AG09319 (cell line): ENCODE measurements at regions not wholly inside any gene's neighbourhood (a gene's known extent, or its start where the extent isn't known, plus 50 kb on each side); places are given as distances from the start of the nearest gene placed in this dataset.

Experiments used
- DNase-seq: peaks from one replicate; pipeline ENCODE4 v3.0.0-alpha.2; 2010; ENCODE audit warnings: low read depth; ENCODE audit errors: extremely low read depth
- TF ChIP-seq, protein P1 (sequence below): IDR thresholded peaks from 2 replicates; pipeline ENCODE4 v1.5.1; 2011; ENCODE audit warnings: low read depth, mild to moderate bottlenecking, inconsistent platforms, low read length, moderate library complexity

DNA sequence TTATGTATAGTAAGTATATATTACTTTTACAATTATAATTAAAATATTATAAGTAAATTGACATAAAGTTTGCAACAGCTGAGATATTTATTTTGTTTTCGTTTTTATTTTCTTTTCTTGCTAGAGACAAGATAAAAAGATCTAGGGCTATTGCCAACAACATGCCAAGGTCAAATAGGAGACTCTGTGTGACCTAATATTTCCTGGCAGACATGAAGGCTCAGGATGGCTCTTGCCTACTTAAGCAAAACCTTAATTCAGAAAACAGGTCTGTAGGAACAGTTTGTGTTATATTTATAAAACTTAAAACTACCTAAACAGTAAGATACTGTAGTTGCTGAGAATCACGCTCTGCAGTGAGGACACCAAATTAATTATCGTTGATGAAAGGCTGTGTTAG, 145.2 kb downstream of the RFC3 start:
- TF ChIP-seq, protein P1, sequence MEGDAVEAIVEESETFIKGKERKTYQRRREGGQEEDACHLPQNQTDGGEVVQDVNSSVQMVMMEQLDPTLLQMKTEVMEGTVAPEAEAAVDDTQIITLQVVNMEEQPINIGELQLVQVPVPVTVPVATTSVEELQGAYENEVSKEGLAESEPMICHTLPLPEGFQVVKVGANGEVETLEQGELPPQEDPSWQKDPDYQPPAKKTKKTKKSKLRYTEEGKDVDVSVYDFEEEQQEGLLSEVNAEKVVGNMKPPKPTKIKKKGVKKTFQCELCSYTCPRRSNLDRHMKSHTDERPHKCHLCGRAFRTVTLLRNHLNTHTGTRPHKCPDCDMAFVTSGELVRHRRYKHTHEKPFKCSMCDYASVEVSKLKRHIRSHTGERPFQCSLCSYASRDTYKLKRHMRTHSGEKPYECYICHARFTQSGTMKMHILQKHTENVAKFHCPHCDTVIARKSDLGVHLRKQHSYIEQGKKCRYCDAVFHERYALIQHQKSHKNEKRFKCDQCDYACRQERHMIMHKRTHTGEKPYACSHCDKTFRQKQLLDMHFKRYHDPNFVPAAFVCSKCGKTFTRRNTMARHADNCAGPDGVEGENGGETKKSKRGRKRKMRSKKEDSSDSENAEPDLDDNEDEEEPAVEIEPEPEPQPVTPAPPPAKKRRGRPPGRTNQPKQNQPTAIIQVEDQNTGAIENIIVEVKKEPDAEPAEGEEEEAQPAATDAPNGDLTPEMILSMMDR, result no peak
- no peak for DNase-seq

DNA sequence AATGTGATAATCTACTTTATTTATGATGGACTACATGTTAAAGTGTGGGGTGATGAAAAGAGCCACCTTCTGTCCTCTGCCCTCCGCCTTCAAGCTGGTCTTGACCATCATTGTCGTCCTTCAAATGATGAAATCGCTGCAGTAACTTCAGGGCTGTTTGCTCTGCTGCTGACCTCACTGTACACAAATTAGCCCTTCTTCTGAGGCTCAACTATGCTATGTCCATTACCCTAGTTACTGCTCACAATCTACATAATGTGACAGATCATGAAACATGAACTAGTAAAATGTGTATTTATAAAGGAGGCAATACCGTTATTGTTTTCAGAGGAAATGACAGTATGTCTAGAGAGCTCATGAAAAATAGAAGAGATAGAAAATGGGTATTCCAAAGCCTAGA, 145.9 kb downstream of the RFC3 start:
- TF ChIP-seq, protein P1, result no peak
- DNase-seq, result no peak

GRCh38 chr13:33968520-33969507, 150.9 kb downstream of the RFC3 start:
- TF ChIP-seq, protein P1, result no peak
- DNase-seq, result no peak

GRCh38 chr13:33970746-33971561, 153.0 kb downstream of the RFC3 start:
- TF ChIP-seq, protein P1, result no peak
- no peak for DNase-seq

DNA sequence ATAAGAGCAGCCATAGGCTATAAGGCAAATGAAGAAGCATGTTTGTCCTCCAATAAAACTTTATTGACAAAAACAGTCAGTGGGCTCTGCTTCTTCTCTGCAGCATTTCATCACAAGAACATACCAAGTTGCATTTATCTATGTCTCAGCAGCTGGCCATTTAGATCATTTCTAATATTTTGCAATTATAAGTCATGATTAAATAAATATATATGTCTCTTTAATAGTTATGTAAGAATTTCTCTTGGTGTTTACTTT, 153.5 kb downstream of the RFC3 start:
- TF ChIP-seq, protein P1, result no peak
- DNase-seq, result no peak

DNA sequence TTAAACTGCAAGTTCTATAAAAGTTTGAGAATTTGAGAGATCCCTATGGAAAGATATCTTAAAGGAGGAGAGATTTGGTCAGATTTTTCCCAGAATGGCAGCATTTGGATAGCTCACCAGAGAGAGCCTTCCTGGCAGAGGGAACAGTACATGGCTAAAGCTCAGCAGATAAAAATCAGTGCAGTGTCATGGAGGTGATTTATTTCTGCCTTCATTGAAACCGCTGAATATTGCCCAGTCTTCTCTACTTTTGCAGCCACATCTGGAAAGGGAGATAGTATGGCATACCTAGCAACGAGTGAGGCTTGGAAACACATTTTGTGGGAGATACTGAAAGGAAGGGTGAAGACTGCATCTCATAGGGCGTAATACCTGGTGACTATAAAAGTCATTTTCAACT, 155.2 kb downstream of the RFC3 start:
- DNase-seq, result no peak

More for the DNA sequence above, 155.2 kb downstream of the RFC3 start:
- TF ChIP-seq, protein P1, result no peak
